ELR (cell line): ENCODE measurements at regions not wholly inside any gene's neighbourhood (a gene's known extent, or its start where the extent isn't known, plus 50 kb on each side); places are given as distances from the start of the nearest gene placed in this dataset.
"Not testable (repeated sequence)": the region's sequence is repeated elsewhere in the genome, so short reads cannot be mapped to it uniquely, and the experiment has no call there.

Experiments used
- DNase-seq: peaks from one replicate; pipeline ENCODE4 v3.0.0-alpha.2; 2015; ENCODE audit warnings: low read depth

DNA sequence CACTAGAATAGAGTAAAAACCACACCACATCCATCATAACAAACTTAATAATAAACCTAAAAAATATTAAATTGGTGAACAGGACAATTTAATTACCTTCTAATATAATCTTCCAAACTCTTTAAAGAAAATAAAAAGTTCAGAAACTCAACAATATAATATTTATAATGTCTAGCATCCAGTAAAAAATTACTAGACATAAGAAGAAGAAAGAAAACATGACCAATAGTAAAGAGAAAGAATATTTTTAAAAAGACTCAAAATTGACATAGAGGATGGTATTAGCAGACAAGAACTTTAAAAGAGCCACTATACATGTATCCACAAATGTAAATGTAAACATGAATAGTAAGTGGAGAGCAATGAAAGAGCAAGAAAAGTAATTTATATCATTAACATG, 388.4 kb downstream of the TFEC start:
- DNase-seq = no peak

DNA sequence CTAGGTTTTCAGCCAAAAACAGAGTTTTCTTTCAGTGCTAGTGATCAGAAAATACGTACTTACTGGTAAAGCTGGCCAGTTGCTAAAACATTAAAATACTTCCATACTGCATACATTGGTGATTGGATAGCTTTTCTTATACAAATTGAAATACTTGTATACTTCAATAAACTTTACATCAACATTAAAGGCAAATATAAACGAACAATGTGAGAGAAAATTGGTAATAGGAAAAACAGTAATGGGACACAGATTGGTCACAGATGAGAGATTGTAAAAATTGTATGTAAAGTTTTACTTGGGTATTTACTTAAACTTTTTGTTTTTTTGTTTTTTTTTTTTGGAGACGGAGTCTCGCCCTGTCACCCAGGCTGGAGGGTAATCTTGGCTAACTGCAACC, 391.7 kb downstream of the TFEC start:
- DNase-seq = no peak

DNA sequence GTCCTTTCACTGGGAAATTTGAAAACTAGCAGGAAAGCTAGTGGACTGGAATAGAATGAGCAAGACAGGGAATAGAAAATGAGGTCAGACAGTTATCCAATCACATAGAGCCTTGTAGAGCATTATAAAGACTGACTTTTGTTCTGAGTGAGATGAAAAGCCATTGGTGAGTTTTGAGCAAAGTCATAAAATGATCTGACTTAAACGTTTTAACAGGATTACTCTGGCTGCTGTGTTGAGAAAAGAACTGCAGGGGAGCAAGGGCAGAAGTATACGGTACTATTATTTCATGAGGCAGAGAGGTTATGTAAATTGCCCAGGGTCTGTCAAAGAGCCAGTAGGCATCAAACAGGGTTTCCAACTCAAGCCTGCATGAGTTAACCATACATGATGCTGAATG, 393.4 kb downstream of the TFEC start:
- DNase-seq = no peak

DNA sequence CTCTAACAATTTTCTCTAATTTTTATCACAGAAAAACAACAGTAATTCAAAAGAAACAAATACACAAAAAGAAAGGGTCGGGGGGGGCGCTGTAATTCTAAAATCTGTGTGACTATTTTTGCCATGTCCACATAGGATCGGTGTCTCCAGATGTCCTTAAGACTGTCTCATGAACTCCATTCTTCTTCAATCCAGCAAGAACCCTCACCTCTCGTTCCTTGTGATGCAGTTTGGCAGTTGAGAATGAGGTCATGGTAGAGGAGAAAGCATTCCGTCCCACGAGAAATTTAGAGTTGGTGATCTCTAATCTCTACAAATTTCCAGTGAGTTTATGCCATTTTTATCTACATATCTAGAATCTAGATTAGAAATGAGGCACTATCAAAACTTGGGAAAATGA, 394.7 kb downstream of the TFEC start:
- DNase-seq = no peak

DNA sequence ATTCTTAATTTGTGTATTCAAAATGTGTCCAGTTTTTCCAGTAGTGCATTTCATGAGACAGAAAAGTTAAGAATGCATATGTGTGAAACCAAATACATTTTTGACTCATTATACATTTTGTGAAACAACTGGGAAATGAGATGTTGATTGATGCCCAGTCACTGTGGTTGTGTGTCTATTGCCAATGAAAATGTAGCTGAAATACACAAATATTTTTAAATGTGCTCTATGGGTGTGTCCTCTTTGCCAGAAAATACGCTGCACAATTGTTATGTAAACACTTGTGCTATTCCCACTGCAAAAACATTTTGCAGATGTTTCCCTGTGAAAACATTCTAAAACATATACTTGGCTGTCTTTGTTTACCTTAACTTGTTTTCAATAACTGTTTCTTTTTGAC, 395.2 kb downstream of the TFEC start:
- DNase-seq = no peak

DNA sequence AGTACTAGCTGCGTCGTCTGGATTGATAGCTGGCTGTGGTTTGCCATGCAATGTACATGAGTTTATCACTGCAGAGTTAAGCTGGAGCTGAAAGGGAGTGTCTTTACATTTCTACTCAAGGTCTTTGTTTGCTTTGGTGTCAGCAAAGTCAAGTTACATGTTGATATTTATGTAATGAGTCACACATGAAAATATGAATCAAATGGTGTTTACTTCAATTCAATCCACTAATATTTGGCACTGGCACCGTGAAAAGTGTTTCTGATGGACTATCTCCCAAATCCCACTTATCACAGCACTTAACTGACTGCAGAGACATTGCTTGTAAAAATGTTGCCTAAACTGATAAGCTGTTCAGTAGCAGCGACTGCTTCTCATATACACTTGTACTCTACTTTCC, 395.9 kb downstream of the TFEC start:
- DNase-seq = peak; percentile 5

DNA sequence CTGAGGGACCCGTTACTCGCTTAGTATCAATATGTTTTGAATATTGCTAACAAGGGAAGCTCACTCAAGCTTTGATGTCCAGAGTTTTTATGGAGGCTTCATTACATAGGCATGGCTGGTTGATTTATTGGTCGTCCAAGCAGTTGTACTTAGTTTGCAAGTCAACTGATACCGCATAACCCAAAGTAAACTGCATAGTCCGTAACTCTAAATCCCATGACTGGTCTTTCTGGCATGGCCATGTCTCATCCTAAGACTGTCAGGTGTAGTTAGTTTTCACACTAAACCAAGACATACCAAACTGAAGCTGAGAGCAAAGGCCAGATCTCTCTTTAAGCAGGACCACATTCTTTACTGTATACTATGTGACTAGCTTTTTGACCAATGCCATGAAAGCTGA, 397.9 kb downstream of the TFEC start:
- DNase-seq = no peak

DNA sequence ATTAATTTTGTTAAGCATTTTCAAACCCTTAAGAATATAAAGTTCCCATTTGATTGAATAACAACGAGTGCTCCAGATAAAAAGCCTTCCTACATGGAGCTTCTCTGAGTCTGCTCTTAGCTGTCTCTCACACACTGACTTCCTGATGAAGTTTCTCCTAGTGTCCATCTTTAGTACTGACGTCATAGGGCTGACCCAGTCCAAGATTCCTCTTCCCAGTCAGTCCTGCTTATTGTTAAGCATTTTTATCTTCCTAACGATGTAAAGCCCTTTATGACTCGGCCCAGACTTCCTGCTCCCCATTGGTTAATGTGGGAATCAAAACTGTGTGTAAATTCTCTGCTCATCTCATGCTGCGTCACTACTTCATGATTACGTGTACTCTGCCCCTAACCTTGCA, 398.8 kb downstream of the TFEC start:
- DNase-seq = peak; percentile 11

DNA sequence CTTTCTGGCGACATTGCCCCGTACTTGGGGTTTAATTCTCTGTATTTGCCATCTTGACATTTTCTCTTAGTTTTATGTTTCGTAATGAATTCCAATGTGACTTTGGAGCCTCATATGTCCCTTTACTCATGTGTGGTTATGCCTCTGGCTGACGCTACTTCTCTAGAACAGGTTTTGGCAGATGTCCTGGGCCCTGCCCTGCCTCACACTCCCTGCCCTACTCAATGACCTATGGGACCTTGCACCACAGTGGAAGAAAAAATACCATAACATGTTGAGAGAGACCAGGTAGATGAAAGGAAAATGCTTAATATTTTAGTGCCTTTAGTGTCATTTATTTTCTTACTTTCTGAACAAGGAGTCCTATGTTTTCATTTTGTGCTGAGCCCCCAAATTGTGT, 400.5 kb downstream of the TFEC start:
- no peak for DNase-seq

DNA sequence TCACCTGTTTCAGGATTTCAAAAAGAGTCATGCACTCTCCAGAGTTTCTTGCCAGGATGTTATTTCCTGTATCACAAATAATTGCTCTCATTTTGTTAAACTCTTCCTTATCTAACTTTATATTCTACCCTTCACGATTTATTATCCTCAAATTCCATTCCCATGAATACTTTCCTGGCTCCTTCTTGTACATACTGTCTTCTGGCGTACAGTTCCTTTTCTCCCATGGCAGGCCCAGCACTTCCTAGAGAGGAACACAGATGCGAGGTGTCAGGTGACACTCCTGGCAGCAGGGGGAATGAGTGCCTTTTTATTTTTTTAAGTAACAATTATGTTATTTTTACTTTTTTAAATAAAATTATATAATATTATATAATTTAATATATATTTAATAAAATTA, 411.9 kb downstream of the TFEC start:
- DNase-seq = no peak

DNA sequence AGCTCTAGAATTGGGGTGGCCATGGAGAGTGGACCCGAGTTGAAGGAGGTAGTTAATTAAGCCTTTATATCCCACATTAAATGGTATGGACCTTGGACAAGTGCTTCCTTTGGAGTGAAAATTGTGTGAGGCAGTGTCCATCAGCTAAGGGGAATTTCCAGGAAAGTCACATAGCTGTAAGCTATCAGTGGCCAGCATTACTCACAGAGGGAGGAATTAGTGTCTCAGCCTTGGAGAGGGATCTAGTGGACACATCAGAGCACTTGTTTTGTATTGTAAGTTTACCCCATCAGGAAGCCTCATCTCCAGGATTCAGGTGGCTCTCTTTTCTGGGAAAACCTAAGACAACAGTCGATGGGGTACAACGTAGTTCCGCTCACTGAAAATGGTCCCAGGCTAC, 416.7 kb downstream of the TFEC start:
- peak; percentile 8 for DNase-seq

DNA sequence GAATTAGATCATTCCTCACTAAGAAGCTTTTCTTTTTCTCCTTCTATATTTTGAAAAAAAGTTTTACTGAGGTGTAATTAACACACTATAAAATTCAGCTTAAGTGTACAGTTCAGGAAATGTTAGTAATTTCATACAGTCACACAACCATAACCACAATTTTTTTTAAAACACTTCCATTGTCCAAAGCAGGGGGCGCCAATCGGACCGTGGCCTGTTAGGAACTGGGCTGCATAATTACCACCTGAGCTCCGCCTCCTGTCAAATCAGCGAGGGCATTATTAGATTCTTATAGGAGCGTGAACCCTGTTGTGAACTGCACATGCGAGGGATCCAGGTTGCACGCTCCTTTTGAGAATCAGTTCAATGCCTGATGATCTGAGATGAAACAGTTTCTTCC, 427.1 kb downstream of the TFEC start:
- DNase-seq = no peak

DNA sequence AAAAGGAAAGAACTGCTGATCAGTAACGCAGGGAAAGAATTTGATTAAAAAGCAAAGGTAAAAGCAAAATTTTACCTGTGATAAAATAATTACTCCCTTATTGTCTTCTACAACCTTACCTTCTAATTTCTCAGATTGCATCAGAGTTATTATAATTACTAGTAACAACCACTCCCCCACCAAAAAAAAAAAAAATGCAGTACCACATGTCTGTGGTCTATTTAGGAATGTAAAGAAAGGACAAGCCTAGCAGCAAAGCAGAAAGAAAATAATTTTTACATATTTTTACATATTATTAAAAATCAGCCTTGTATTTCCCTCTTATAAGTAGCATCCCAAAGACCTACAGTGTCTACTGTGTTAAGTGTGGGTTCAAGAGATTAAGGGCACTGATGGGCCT, 430.4 kb downstream of the TFEC start:
- no peak for DNase-seq

DNA sequence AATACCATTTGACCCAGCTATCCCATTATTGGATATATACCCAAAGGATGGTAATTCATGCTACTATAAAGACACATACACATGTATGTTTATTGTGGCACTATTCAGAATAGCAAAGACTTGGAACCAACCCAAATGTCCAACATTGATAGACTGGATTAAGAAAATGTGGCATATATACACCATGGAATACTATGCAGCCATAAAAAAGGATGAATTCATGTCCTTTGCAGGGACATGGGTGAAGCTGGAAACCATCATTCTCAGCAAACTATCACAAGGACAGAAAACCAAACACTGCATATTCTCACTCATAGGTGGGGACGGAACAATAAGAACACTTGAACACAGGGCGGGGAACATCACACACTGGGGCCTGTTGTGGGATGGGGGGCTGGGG, 431.4 kb downstream of the TFEC start:
- not testable (repeated sequence) for DNase-seq

DNA sequence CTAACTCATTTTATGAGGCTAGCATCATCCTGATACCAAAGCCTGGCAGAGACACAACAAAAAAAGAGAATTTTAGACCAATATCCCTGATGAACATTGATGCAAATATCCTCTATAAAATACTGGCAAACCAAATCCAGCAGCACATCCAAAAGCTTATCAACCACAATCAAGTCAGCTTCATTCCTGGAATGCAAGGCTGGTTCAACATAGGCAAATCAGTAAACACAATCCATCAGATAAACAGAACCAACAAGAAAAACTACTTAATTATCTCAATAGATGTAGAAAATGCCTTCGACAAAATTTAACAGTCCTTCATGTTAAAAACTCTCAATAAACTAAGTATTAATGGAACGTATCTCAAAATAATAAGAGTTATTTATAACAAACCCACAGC, 433.3 kb downstream of the TFEC start:
- DNase-seq = not testable (repeated sequence)

DNA sequence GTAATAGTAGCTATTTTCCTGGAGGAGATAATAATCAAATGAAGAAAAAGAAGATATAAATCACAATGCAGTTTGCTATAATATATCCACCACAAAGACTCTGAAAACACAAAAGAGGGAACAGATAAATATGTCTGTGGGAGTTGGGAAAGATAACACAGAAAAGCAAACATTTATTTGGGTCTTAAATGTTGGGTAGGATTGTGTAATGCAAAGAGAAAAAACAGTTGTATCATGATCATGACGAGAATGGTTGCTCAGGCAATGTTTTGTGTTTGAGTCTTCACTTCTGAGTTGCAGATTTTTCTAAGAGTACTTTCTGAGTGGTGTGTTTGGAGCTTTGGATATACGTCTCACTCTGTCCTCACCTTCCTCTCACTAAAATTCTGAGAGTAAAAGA, 437.5 kb downstream of the TFEC start:
- DNase-seq = no peak

DNA sequence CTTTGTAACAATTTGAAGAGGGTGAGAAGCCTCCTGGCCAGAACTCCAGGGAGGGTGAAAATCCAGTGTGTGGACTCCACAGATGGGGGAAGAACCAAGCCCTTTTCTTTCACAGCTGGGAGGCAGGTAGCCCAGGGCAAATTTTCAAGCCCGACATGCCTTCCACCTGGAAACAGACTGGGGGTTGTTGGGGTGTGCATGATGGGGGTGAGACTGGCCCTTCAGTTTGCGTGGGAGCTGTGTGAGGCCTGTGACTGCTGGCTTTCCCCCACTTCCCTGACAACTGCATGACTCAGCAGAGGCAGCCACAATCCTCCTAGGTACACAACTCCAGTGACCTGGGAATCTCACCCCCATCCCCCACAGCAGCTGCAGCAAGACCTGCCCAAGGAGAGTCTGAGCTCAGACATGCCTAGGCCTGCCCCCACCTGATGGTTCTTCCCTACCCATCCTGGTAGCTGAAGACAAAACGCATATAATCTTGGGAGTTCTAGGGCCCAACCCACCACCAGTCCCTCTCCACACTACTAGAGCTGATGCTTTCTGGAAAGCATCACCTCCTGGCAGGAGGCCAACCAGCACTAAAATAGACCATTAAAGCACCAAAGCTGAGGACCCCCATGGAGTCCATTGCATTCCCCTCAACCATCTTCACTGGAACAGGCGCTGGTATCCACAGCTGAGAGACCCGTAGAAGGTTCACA, 445.4 kb downstream of the TFEC start:
- peak; percentile 8 for DNase-seq

DNA sequence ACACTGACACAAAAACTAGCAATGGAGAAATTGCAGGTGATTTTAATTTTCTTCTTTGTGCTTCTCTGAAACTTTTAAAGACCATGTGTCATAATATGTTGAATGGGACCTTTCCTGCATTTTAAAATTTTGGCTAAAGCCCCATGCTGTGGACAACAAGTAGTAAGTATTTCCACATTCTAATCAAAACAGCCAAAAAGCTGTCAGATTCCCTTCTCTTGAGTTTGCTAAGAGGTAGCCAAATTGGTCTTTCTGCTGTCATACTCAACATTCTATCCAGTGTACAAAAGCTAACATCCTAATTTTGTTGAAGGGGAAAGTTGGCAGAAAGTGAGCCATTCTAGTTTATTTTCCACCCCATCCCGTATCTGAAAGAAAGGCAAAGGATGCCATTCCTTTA, 447.6 kb downstream of the TFEC start:
- no peak for DNase-seq

DNA sequence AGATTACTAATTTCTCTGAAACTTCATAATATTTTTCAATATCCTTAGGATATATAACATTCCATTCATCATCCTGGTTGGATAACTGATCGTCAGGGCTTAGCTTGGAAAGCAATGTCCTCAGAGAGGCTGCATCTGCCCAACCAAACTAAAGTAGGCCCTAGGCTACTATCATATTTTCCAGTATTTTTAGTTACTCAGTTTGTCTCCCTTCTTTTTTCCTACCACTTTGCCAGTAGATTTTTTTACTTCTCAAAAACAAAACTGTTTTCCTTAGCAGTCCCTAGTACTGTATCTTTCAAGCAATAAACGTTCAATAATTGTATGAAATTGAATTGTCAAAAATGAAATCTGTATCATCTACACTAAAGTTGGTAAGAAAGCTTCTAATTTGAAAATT, 452.0 kb downstream of the TFEC start:
- no peak for DNase-seq

DNA sequence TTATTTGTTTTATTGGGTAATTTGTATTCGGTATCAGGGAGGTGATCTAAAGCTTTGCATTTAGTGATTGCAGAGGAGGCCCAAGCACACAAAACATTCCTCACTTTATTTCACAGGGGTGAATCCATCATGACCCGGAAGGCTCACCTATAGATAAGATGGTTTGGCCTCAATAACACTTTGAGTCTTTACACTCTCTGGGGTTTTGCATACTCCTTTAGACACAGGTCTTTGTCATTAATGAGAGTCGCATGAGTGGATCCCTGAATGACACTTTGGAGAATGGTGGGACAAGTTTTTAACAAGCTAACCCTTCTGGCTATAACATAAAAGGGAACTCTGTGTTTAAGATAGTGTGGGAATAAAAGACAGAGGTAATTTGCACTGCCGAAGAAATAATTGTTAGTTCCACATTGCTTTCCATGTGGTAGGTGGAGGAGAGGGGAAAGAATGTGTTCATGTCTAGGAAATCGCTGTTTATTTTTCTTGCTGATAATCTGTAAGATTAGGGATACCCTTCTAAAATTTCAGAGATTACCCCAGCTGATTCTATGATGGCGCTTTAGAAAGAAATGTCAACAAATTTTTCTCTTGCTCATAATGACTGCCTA, 455.8 kb downstream of the TFEC start:
- no peak for DNase-seq

DNA sequence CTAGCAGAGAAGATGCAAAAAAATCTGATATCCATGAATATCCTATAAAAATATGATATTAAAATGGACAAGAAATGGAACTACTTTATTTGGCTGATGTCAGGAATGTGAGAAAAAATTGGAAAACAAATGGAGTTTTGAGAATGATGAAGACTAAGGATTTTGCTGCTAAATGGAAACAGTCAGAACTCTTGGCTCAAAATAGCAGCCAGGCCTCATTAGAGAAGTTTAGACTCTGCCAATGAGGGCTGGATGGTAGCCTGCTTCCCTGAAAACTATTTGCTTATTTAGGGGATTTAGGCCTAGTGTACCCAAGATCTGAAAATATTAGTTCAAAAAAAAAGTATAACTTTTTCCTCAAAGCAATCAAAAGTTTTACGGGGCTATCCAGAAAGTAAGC, 458.5 kb downstream of the TFEC start:
- DNase-seq = no peak

DNA sequence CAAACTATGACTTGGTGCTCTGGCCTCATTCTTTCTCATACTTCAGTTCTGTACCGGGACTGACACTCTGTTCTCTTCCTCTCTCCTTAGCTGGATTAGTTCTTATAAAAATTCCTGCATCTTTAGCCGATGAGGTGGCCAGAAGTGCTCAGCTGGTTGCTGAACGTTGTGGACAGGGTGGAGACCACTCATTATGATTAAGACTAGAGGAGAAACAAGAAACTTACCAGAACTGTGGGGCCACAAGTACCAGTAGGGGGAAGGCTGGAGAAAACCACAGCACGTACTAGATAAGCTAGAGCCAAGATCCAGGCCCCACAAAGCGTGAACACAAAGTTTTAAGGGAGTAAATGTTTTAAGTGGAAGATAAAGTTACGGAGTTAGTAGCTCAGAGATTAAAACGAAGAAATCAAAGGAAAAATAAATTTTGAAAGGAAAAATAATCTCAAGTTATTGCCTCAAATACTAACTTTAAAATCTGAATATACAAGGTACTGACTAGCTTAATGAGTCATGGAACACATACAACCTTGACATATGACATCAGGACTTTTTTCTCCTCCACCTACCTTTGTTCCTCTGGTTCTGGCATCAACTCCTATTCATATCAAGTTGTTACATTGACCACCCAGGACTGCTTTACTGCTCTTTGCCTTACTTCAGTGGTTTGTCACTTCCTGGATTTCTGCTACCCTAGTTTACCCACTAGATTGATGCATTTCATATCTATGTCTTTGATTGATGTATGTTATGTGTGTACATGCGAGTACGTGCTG, 469.0 kb downstream of the TFEC start:
- peak; percentile 75 for DNase-seq

DNA sequence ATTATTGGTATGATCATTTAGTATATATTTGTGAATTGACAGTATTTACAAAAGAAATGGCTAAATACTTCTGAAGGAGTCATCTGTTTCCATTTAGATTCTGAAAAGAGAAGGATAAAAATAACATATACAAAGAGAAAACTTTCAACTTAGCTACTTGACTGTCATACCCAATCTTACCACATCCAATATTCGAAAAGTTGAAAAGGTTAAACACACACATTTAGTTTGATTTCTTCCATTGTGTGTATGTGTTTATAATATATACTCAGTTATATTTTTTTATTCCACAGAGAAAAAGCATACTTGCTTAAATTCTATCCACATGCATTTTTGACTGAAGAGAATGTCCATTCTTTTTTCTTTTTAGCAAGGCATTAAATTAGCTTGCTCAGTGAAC, 470.7 kb downstream of the TFEC start:
- DNase-seq = no peak

DNA sequence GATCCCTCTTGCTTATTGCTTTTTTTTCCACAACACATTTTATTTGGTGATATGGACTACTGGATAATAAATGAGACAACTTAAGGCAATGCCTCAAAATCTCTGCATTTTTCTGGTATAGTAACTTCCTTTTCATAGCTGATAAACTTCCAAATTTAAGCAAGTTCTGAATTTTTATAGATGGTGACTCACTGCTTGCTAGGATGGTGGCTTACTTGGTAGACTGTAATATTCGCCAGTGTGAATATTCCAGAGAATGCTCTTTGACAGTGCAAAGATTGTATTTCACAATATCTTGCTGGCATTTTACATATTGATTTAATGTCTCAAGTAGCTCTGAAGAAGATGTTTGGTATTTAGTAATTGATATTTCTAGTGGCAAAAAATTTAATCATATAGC, 472.4 kb downstream of the TFEC start:
- DNase-seq = peak; percentile 44
